H9 (cell line): ENCODE measurements at regions not wholly inside any gene's neighbourhood (a gene's known extent, or its start where the extent isn't known, plus 50 kb on each side); places are given as distances from the start of the nearest gene placed in this dataset.

ENCODE experiments used
- DNase-seq: peaks from one replicate; pipeline ENCODE4 v3.0.0-alpha.2; 2017
- H2AFZ ChIP-seq: one replicate; pipeline ENCODE4 v1.6.1; 2013; ENCODE audit warnings: mild to moderate bottlenecking, low read length, control low read depth, moderate library complexity
- H2AK5ac ChIP-seq: 2 replicates; pipeline ENCODE4 v1.6.1; 2013; ENCODE audit warnings: low read length, control low read depth, mixed read lengths; ENCODE audit not compliant: insufficient read length
- H2BK120ac ChIP-seq: one replicate; pipeline ENCODE4 v1.6.1; 2013; ENCODE audit warnings: low read depth, mild to moderate bottlenecking, low read length, control low read depth, inconsistent platforms; ENCODE audit not compliant: poor library complexity, severe bottlenecking
- H2BK12ac ChIP-seq: 2 replicates; pipeline ENCODE4 v1.6.1; 2013; ENCODE audit warnings: low read length, control low read depth, mixed read lengths, low read depth; ENCODE audit not compliant: insufficient read length
- H2BK15ac ChIP-seq: 2 replicates; pipeline ENCODE4 v1.6.1; 2013; ENCODE audit warnings: low read depth, low read length, control low read depth
- H2BK20ac ChIP-seq: one replicate; pipeline ENCODE4 v1.6.1; 2013; ENCODE audit warnings: low read depth, mild to moderate bottlenecking, low read length, control low read depth, inconsistent platforms; ENCODE audit not compliant: poor library complexity, severe bottlenecking
- H2BK5ac ChIP-seq: 2 replicates; pipeline ENCODE4 v1.6.1; 2013; ENCODE audit warnings: low read length, control low read depth, mixed read lengths; ENCODE audit not compliant: insufficient read length
- H3K14ac ChIP-seq: 2 replicates; pipeline ENCODE4 v1.6.1; 2013; ENCODE audit warnings: low read length, control low read depth; ENCODE audit not compliant: insufficient read depth
- H3K18ac ChIP-seq: 2 replicates; pipeline ENCODE4 v1.6.1; 2013; ENCODE audit warnings: low read depth, mild to moderate bottlenecking, mixed read lengths, low read length, control low read depth; ENCODE audit not compliant: insufficient read length
- H3K23ac ChIP-seq: 2 replicates; pipeline ENCODE4 v1.6.1; 2013; ENCODE audit warnings: low read length, control low read depth, mixed read lengths, low read depth; ENCODE audit not compliant: insufficient read length
- H3K23me2 ChIP-seq: 2 replicates; pipeline ENCODE4 v1.6.1; 2013; ENCODE audit warnings: low read depth, mild to moderate bottlenecking, mixed read lengths, low read length, control low read depth; ENCODE audit not compliant: insufficient read length, poor library complexity, severe bottlenecking
- H3K27ac ChIP-seq: 2 replicates; pipeline ENCODE4 v1.5.1; 2013; ENCODE audit warnings: low read length, control low read depth, mixed read lengths, low read depth; ENCODE audit not compliant: insufficient read length
- H3K27me3 ChIP-seq: 2 replicates; pipeline ENCODE4 v1.6.1; 2013; ENCODE audit warnings: low read length, control low read depth, inconsistent platforms; ENCODE audit not compliant: insufficient read depth
- H3K4ac ChIP-seq: 2 replicates; pipeline ENCODE4 v1.6.1; 2013; ENCODE audit warnings: low read depth, mild to moderate bottlenecking, control low read depth, inconsistent platforms, low read length, moderate library complexity
- H3K4me1 ChIP-seq: 2 replicates; pipeline ENCODE4 v1.6.1; 2013; ENCODE audit warnings: low read length, control low read depth, inconsistent platforms; ENCODE audit not compliant: insufficient read depth
- H3K4me2 ChIP-seq: 2 replicates; pipeline ENCODE4 v1.6.1; 2013; ENCODE audit warnings: low read length, control low read depth, mixed read lengths; ENCODE audit not compliant: insufficient read length, insufficient read depth
- H3K56ac ChIP-seq: 2 replicates; pipeline ENCODE4 v1.6.1; 2013; ENCODE audit warnings: low read depth, mild to moderate bottlenecking, mixed read lengths, low read length, control low read depth; ENCODE audit not compliant: insufficient read length
- H3K79me1 ChIP-seq: 2 replicates; pipeline ENCODE4 v1.6.1; 2013; ENCODE audit warnings: low read depth, mild to moderate bottlenecking, moderate library complexity, low read length, control low read depth, inconsistent platforms; ENCODE audit not compliant: insufficient read depth, poor library complexity, severe bottlenecking
- H3K79me2 ChIP-seq: 2 replicates; pipeline ENCODE4 v1.6.1; 2013; ENCODE audit warnings: low read length, control low read depth, inconsistent platforms; ENCODE audit not compliant: insufficient read depth
- H3K9ac ChIP-seq: 2 replicates; pipeline ENCODE4 v1.6.1; 2013; ENCODE audit warnings: low read length, control low read depth, mixed read lengths; ENCODE audit not compliant: insufficient read length; ENCODE audit errors: extremely low read depth
- H3K9me3 ChIP-seq: one replicate; pipeline ENCODE4 v1.6.1; 2013; ENCODE audit warnings: low read depth, low read length, inconsistent platforms; ENCODE audit not compliant: control insufficient read depth
- H3T11ph ChIP-seq: one replicate; pipeline ENCODE4 v1.6.1; 2013; ENCODE audit warnings: mild to moderate bottlenecking, low read length, control low read depth, inconsistent platforms
- H4K20me1 ChIP-seq: one replicate; pipeline ENCODE4 v1.6.1; 2013; ENCODE audit not compliant: control insufficient read depth, insufficient read length, insufficient read depth
- H4K5ac ChIP-seq: 2 replicates; pipeline ENCODE4 v1.6.1; 2013; ENCODE audit warnings: low read depth, mild to moderate bottlenecking, mixed read lengths, low read length, control low read depth; ENCODE audit not compliant: insufficient read length
- H4K8ac ChIP-seq: replicated peaks from 2 replicates; pipeline ENCODE4 v1.6.1; 2013; ENCODE audit warnings: low read length, control low read depth, mixed read lengths, low read depth; ENCODE audit not compliant: insufficient read length
- H4K91ac ChIP-seq: 2 replicates; pipeline ENCODE4 v1.6.1; 2013; ENCODE audit warnings: low read depth, mild to moderate bottlenecking, moderate library complexity, mixed read lengths, low read length, control low read depth; ENCODE audit not compliant: insufficient read length
- H3K27ac Mint-ChIP-seq, 3 experiments: 2 replicates in 2 of 3; 3 replicates in 1 of 3; pipeline ENCODE4 v1.8.0; 2020 to 2021; ENCODE audit warnings: mixed read lengths in 3 of 3, mild to moderate bottlenecking in 1 of 3, moderate library complexity in 1 of 3
- H3K27me3 Mint-ChIP-seq: 2 replicates; pipeline ENCODE4 v1.8.0; 2021; ENCODE audit warnings: low read depth, mild to moderate bottlenecking, moderate library complexity, mixed read lengths
- H3K36me3 Mint-ChIP-seq, 3 experiments: 2 replicates in 2 of 3; 3 replicates in 1 of 3; pipeline ENCODE4 v1.8.0; 2020 to 2021; ENCODE audit warnings: low read depth in 3 of 3, mixed read lengths in 3 of 3; ENCODE audit not compliant: insufficient read depth in 1 of 3
- H3K4me1 Mint-ChIP-seq, 2 experiments: 2 replicates each; pipeline ENCODE4 v1.8.0; 2020; ENCODE audit warnings: mixed read lengths in 2 of 2
- H3K4me3 Mint-ChIP-seq, 2 experiments: 2 replicates in 1 of 2; 3 replicates in 1 of 2; pipeline ENCODE4 v1.8.0; 2020 to 2021; ENCODE audit warnings: mild to moderate bottlenecking in 2 of 2, mixed read lengths in 2 of 2, moderate library complexity in 1 of 2
- H3K9me3 Mint-ChIP-seq, 2 experiments: 2 replicates in 1 of 2; 3 replicates in 1 of 2; pipeline ENCODE4 v1.8.0; 2020; ENCODE audit warnings: mild to moderate bottlenecking in 2 of 2, mixed read lengths in 2 of 2, moderate library complexity in 1 of 2
- TF ChIP-seq, protein P1 (sequence below): fragments of 200-600 bp; sonication (generic); conservative IDR thresholded peaks from 3 replicates; pipeline ENCODE4 v1.8.0; 2021; ENCODE audit warnings: antibody characterized with exemption, mild to moderate bottlenecking

DNA sequence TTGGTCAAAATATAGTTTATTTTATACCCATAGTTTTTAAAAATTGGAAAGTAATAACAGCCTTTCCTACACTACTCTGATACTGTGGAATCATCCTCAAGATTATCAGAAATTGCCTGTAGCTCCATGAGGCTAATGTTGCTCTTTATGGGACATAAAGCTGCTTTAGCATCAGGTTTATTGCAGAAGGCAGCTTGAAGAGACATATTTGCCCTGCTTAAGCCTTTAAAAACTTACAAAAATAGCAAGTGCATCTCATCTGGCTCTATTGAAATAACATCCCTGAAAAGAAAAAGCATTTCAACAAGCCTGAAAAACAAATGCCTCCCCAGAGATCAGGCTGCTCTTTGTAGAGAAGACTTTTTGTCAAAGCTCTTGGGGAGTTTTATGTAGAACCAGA lies 142.9 kb upstream of the MON1B start:
- Mint-ChIP-seq H3K27ac (no peak overlapping the region), H3K9me3 (no peaks in the 10 kb centered on the region), H3K36me3 (no peaks in the 10 kb centered on the region), H3K27me3 (no peaks in the 10 kb centered on the region; the same call in 1 of the 2 replicates), H3K4me1 (no peaks in the 10 kb centered on the region), H3K4me3 (no peak overlapping the region)
- Histone ChIP-seq H3K56ac (no peak overlapping the region), H3K23me2 (no peaks in the 10 kb centered on the region), H3T11ph (no peak overlapping the region), H2BK5ac (no peak overlapping the region), H3K79me2 (no peaks in the 10 kb centered on the region), H4K8ac (no peak overlapping the region), H3K14ac (no peak overlapping the region), H3K27me3 (no peaks in the 10 kb centered on the region), H3K9me3 (no peaks in the 10 kb centered on the region), H3K4me1 (no peaks in the 10 kb centered on the region), H2AFZ (no peak overlapping the region), H2BK15ac (no peak overlapping the region), H3K9ac (no peak overlapping the region), H2BK120ac (no peak overlapping the region), H3K23ac (no peak overlapping the region), H3K4ac (no peak overlapping the region), H3K79me1 (no peaks in the 10 kb centered on the region), H3K4me2 (no peak overlapping the region), H4K91ac (no peak overlapping the region), H4K20me1 (no peaks in the 10 kb centered on the region), H4K5ac (no peak overlapping the region), H3K18ac (no peak overlapping the region), H2BK20ac (no peak overlapping the region), H2BK12ac (no peak overlapping the region), H2AK5ac (no peak overlapping the region), H3K27ac (no peak overlapping the region)
- DNase-seq = no peak
- TF ChIP-seq, protein P1, sequence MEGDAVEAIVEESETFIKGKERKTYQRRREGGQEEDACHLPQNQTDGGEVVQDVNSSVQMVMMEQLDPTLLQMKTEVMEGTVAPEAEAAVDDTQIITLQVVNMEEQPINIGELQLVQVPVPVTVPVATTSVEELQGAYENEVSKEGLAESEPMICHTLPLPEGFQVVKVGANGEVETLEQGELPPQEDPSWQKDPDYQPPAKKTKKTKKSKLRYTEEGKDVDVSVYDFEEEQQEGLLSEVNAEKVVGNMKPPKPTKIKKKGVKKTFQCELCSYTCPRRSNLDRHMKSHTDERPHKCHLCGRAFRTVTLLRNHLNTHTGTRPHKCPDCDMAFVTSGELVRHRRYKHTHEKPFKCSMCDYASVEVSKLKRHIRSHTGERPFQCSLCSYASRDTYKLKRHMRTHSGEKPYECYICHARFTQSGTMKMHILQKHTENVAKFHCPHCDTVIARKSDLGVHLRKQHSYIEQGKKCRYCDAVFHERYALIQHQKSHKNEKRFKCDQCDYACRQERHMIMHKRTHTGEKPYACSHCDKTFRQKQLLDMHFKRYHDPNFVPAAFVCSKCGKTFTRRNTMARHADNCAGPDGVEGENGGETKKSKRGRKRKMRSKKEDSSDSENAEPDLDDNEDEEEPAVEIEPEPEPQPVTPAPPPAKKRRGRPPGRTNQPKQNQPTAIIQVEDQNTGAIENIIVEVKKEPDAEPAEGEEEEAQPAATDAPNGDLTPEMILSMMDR = no peak
